Hepatocyte (in vitro differentiated cells): ENCODE measurements at regions not wholly inside any gene's neighbourhood (a gene's known extent, or its start where the extent isn't known, plus 50 kb on each side); places are given as distances from the start of the nearest gene placed in this dataset.

Source experiments
- EZH2 ChIP-seq: fragments of 200-600 bp; sonication (generic); IDR thresholded peaks from 2 replicates; pipeline ENCODE4 v1.6.1; 2016; ENCODE audit warnings: antibody characterized with exemption, mild to moderate bottlenecking, borderline replicate concordance
- EZH2phosphoT487 ChIP-seq: fragments of 200-600 bp; sonication (generic); IDR thresholded peaks from one replicate; pipeline ENCODE4 v1.6.1; 2018; ENCODE audit warnings: antibody characterized with exemption, mild to moderate bottlenecking, low read depth, moderate library complexity; ENCODE audit not compliant: unreplicated experiment, severe bottlenecking
- TF ChIP-seq, protein P1 (sequence below): fragments of 200-600 bp; sonication (generic); IDR thresholded peaks from 2 replicates; pipeline ENCODE4 v1.5.1; 2016; ENCODE audit warnings: antibody characterized with exemption, mild to moderate bottlenecking; ENCODE audit not compliant: poor library complexity

DNA sequence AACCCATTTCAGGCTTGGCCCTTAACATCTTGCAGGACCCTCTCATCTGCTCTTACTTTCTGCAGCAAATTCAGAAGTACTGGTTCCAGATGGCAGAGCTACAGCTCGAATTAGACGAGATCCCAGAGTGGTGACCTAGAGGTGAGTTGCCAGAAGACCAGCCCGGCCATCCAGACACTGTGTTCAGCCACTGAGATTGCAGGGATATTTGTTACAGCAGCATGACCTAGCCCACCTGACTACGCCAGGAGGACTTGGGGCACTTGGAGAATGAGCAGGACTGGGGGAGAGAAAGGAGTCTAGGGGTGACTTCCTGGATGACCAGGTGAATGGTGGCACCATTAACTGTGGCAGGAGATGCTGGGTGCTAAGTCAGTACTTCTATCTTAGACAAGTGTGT is 67.2 kb upstream of the ID2 start:
- TF ChIP-seq, protein P1, sequence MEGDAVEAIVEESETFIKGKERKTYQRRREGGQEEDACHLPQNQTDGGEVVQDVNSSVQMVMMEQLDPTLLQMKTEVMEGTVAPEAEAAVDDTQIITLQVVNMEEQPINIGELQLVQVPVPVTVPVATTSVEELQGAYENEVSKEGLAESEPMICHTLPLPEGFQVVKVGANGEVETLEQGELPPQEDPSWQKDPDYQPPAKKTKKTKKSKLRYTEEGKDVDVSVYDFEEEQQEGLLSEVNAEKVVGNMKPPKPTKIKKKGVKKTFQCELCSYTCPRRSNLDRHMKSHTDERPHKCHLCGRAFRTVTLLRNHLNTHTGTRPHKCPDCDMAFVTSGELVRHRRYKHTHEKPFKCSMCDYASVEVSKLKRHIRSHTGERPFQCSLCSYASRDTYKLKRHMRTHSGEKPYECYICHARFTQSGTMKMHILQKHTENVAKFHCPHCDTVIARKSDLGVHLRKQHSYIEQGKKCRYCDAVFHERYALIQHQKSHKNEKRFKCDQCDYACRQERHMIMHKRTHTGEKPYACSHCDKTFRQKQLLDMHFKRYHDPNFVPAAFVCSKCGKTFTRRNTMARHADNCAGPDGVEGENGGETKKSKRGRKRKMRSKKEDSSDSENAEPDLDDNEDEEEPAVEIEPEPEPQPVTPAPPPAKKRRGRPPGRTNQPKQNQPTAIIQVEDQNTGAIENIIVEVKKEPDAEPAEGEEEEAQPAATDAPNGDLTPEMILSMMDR = no peak
- no peak for TF ChIP-seq EZH2
- no peak for TF ChIP-seq EZH2phosphoT487
